K562 (cell line): ENCODE measurements at regions not wholly inside any gene's neighbourhood (a gene's known extent, or its start where the extent isn't known, plus 50 kb on each side); places are given as distances from the start of the nearest gene placed in this dataset.

Source experiments
- ATAC-seq: fragments of 200-7000 bp; cut with Tn5 transposase; 3 replicates; pipeline ENCODE4 v1.9.1; 2020; ENCODE audit warnings: moderate library complexity
- BruUV-seq: library from RNA; stranded (reverse); fragments of 400-500 nt; replicated peaks from 2 replicates; lab custom pipeline; 2021; lab: Mats Ljungman, UMichigan
- CTCF ChIA-PET: fragments of 300-600 bp; formaldehyde crosslinking; extraction: SDS; loops from one replicate; lab custom pipeline; 2021; ENCODE audit warnings: low intra/inter-chr PET ratio; lab: Yijun Ruan, JAX
- POLR2A ChIA-PET: fragments of 300-600, 350-650 bp; sonication (Branson Sonifier 250); formaldehyde crosslinking; extraction: SDS; loops from one replicate; lab custom pipeline; 2021; ENCODE audit warnings: antibody characterized with exemption, inconsistent platforms; lab: Yijun Ruan, JAX
- DNase-seq, 4 experiments: peaks; one replicate each; pipeline versions ENCODE4 v3.0.0 to v3.0.0-alpha.2; 2011 to 2018; ENCODE audit warnings: low spot score in 3 of 4, mixed read lengths in 3 of 4; ENCODE audit errors: extremely low read depth in 1 of 4
- FAIRE-seq: peaks from 2 replicates; lab custom pipeline; 2011; peaks lifted over from hg19 to GRCh38; lab: Jason Lieb, UNC
- H2AFZ ChIP-seq: 2 replicates; pipeline ENCODE4 v1.6.0; 2011; ENCODE audit warnings: low read depth, low read length, control low read depth, inconsistent platforms
- H3K27ac ChIP-seq: fragments of 200-600 bp; 3 replicates; pipeline ENCODE4 v1.8.0; 2011; ENCODE audit warnings: low read depth, mild to moderate bottlenecking, control low read depth, inconsistent platforms, low read length, moderate library complexity, mixed read lengths; ENCODE audit errors: extremely low read depth
- H3K27me3 ChIP-seq, 2 experiments: fragments of 300-600 bp in 1 of 2; 2 replicates in 1 of 2; 3 replicates in 1 of 2; pipeline versions ENCODE4 v1.6.0 to v1.8.0; 2011; ENCODE audit warnings: inconsistent platforms in 2 of 2, low read length in 2 of 2, mild to moderate bottlenecking in 1 of 2, mixed read lengths in 1 of 2, moderate library complexity in 1 of 2; ENCODE audit not compliant: control insufficient read depth in 2 of 2, insufficient read depth in 2 of 2
- H3K36me3 ChIP-seq: fragments of 300-600 bp; 3 replicates; pipeline ENCODE4 v1.8.0; 2011; ENCODE audit warnings: mild to moderate bottlenecking, low read length, inconsistent platforms; ENCODE audit not compliant: control insufficient read depth, insufficient read depth
- H3K4me1 ChIP-seq, 2 experiments: fragments of 200-600 bp in 1 of 2; replicated peaks in 1 of 2; 2 replicates in 1 of 2; 3 replicates in 1 of 2; pipeline versions ENCODE4 v1.5.1 to v1.8.0; 2011; ENCODE audit warnings: inconsistent platforms in 2 of 2, low read length in 2 of 2, mild to moderate bottlenecking in 1 of 2, mixed read lengths in 1 of 2, moderate library complexity in 1 of 2; ENCODE audit not compliant: control insufficient read depth in 2 of 2, insufficient read depth in 2 of 2
- H3K4me2 ChIP-seq: 2 replicates; pipeline ENCODE4 v1.6.1; 2011; ENCODE audit warnings: low read length, control low read depth, inconsistent platforms, mixed read lengths; ENCODE audit not compliant: insufficient read depth
- H3K4me3 ChIP-seq: fragments of 200-600 bp; sonication (generic), shearing (Covaris generic); 2 replicates; pipeline ENCODE4 v1.5.1; 2016; ENCODE audit warnings: control low read depth, inconsistent platforms
- H3K79me2 ChIP-seq: fragments of 200-600 bp; 3 replicates; pipeline ENCODE4 v1.8.0; 2011; ENCODE audit warnings: low read length, inconsistent platforms; ENCODE audit not compliant: control insufficient read depth, insufficient read depth
- H3K9ac ChIP-seq, 2 experiments: 2 replicates each; pipeline versions ENCODE4 v1.6.0 to v1.6.1; 2011; ENCODE audit warnings: low read depth in 2 of 2, low read length in 2 of 2, control low read depth in 1 of 2, inconsistent platforms in 1 of 2, mild to moderate bottlenecking in 1 of 2, mixed read lengths in 1 of 2; ENCODE audit not compliant: insufficient read depth in 1 of 2
- H3K9me1 ChIP-seq: one replicate; pipeline ENCODE4 v1.6.0; 2011; ENCODE audit warnings: inconsistent platforms, mild to moderate bottlenecking, low read length, moderate library complexity; ENCODE audit not compliant: control insufficient read depth, insufficient read depth
- H3K9me3 ChIP-seq: replicated peaks from 2 replicates; pipeline ENCODE4 v1.5.1; 2011; ENCODE audit warnings: low read depth, low read length, inconsistent platforms; ENCODE audit not compliant: control insufficient read depth, insufficient read depth
- H4K20me1 ChIP-seq: replicated peaks from 2 replicates; pipeline ENCODE4 v1.6.1; 2011; ENCODE audit warnings: low read length, inconsistent platforms, mixed read lengths; ENCODE audit not compliant: control insufficient read depth, insufficient read depth
- DPF2 ChIP-seq: fragments of 450-650 bp; IDR thresholded peaks from 2 replicates; pipeline ENCODE4 v1.6.1; 2016
- MAFG ChIP-seq: fragments of 450-650 bp; conservative IDR thresholded peaks from 2 replicates; pipeline ENCODE4 v1.6.1; 2016; ENCODE audit warnings: missing genetic modification characterization, missing compliant biosample characterization
- WGBS: fragments of 100-300 bp; shearing (Covaris generic); methylation state at CpG from one replicate; pipeline ENCODE4 v1.1.6; 2016; ENCODE audit warnings: low coverage, mixed read lengths; ENCODE audit not compliant: insufficient coverage; ENCODE audit errors: missing lambda C conversion rate; 5-methylcytosine and 5-hydroxymethylcytosine counted together
- in situ Hi-C: fragments of 300-500 bp; cut with MboI; formaldehyde crosslinking; loops from 4 replicates; pipeline ENCODE4 v1.15.0; 2018; ENCODE audit warnings: inconsistent platforms, mixed read lengths
- intact Hi-C: fragments of 100-400 bp; cut with micrococcal nuclease; formaldehyde crosslinking; loops from 2 replicates; pipeline ENCODE4 v1.14.2; 2022
- TF ChIP-seq, protein P1 (sequence below): fragments of 250-450 bp; sonication (Bioruptor Pico); IDR thresholded peaks from 2 replicates; pipeline ENCODE4 v1.4.0; 2020; ENCODE audit warnings: mild to moderate bottlenecking, moderate library complexity
- TF ChIP-seq, protein P2 (sequence below): sonication (generic); formaldehyde crosslinking; IDR thresholded peaks from 2 replicates; pipeline ENCODE4 v1.8.0; 2023; ENCODE audit warnings: missing genetic modification reagents, mild to moderate bottlenecking, borderline replicate concordance

DNA sequence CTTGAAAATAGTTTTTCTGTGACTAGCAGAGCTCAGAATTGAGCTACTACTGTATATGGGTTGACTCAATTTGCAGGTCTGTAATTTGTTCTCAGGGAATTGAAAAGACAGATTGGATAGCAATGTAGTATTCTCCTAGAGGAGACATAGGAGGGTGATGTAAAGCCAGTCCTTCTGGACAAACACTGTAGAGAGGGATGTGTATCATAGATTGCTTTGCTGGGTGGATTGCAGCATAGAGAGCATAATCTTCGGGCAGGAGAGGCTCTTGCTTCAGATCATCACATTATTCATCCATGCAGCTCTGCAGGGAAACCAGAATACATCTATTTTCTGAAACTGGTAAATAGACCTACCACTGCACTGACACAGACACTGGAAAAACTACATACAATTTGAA lies 1110.5 kb downstream of the RAPGEF2 start:
- Histone ChIP-seq H3K27ac (no peak overlapping the region), H3K79me2 (no peaks in the 10 kb centered on the region), H3K9me3 (no peaks in the 10 kb centered on the region), H3K9ac (no peak overlapping the region), H2AFZ (no peak overlapping the region), H4K20me1 (no peaks in the 10 kb centered on the region), H3K4me3 (no peak overlapping the region), H3K4me1 (no peaks in the 10 kb centered on the region), H3K4me2 (no peak overlapping the region), H3K9me1 (no peaks in the 10 kb centered on the region), H3K36me3 (no peaks in the 10 kb centered on the region), H3K27me3 (no peaks in the 10 kb centered on the region)
- ATAC-seq (no peak), DNase-seq (no peak), FAIRE-seq (no peak)
- POLR2A ChIA-PET: no interaction called here
- CTCF ChIA-PET: no interaction called here
- no TSS peak for BruUV-seq
- in situ Hi-C loops (no loop called here), intact Hi-C loops (no loop called here)
- 0% methylated on average over 1 of the region's 1 CpG for WGBS
- TF ChIP-seq DPF2: no peak
- TF ChIP-seq, protein P1, sequence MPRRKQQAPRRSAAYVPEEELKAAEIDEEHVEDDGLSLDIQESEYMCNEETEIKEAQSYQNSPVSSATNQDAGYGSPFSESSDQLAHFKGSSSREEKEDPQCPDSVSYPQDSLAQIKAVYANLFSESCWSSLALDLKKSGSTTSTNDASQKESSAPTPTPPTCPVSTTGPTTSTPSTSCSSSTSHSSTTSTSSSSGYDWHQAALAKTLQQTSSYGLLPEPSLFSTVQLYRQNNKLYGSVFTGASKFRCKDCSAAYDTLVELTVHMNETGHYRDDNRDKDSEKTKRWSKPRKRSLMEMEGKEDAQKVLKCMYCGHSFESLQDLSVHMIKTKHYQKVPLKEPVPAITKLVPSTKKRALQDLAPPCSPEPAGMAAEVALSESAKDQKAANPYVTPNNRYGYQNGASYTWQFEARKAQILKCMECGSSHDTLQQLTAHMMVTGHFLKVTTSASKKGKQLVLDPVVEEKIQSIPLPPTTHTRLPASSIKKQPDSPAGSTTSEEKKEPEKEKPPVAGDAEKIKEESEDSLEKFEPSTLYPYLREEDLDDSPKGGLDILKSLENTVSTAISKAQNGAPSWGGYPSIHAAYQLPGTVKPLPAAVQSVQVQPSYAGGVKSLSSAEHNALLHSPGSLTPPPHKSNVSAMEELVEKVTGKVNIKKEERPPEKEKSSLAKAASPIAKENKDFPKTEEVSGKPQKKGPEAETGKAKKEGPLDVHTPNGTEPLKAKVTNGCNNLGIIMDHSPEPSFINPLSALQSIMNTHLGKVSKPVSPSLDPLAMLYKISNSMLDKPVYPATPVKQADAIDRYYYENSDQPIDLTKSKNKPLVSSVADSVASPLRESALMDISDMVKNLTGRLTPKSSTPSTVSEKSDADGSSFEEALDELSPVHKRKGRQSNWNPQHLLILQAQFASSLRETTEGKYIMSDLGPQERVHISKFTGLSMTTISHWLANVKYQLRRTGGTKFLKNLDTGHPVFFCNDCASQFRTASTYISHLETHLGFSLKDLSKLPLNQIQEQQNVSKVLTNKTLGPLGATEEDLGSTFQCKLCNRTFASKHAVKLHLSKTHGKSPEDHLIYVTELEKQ (CRISPR knock-in tag): no peak
- TF ChIP-seq MAFG: no peak
- TF ChIP-seq, protein P2, sequence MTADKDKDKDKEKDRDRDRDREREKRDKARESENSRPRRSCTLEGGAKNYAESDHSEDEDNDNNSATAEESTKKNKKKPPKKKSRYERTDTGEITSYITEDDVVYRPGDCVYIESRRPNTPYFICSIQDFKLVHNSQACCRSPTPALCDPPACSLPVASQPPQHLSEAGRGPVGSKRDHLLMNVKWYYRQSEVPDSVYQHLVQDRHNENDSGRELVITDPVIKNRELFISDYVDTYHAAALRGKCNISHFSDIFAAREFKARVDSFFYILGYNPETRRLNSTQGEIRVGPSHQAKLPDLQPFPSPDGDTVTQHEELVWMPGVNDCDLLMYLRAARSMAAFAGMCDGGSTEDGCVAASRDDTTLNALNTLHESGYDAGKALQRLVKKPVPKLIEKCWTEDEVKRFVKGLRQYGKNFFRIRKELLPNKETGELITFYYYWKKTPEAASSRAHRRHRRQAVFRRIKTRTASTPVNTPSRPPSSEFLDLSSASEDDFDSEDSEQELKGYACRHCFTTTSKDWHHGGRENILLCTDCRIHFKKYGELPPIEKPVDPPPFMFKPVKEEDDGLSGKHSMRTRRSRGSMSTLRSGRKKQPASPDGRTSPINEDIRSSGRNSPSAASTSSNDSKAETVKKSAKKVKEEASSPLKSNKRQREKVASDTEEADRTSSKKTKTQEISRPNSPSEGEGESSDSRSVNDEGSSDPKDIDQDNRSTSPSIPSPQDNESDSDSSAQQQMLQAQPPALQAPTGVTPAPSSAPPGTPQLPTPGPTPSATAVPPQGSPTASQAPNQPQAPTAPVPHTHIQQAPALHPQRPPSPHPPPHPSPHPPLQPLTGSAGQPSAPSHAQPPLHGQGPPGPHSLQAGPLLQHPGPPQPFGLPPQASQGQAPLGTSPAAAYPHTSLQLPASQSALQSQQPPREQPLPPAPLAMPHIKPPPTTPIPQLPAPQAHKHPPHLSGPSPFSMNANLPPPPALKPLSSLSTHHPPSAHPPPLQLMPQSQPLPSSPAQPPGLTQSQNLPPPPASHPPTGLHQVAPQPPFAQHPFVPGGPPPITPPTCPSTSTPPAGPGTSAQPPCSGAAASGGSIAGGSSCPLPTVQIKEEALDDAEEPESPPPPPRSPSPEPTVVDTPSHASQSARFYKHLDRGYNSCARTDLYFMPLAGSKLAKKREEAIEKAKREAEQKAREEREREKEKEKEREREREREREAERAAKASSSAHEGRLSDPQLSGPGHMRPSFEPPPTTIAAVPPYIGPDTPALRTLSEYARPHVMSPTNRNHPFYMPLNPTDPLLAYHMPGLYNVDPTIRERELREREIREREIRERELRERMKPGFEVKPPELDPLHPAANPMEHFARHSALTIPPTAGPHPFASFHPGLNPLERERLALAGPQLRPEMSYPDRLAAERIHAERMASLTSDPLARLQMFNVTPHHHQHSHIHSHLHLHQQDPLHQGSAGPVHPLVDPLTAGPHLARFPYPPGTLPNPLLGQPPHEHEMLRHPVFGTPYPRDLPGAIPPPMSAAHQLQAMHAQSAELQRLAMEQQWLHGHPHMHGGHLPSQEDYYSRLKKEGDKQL (CRISPR knock-in tag): no peak
